ENCODE measurements at regions not wholly inside any gene's neighbourhood (a gene's known extent, or its start where the extent isn't known, plus 50 kb on each side); places are given as distances from the start of the nearest gene placed in this dataset.

DNA sequence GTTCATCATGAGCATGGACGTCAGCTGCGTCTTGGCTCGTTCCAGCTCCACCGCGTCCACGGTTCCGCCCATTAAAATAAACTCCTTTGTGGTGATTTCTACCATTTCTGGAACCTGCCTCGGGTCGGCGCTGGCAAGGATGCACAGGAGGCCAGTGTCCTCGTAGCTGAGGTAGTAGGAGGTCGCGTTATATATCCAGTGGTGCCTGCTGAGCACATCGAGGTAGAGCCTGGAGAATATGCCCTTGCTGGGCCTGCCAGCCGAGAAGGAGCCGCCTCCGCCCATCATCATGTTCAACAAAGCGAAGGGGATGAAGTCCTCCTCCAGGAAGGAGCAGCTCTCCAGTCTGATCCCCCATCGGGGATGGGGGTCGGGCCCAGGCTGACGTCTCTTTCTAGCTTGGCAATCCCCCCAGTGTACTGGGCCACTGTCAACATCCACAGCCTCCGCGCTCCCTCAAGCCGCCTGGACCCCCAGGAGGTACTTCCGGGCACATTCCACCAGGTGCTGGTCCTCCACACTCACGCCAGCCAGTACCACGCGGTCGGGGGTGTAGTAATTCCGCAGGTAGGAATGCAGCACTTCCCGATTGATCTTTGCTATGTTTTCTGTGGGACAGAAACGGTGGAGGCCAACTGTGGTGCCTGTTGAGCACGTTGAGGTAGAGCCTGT, 120.9 kb upstream of the GRID2 start:
- TF ChIP-seq, protein P1, sequence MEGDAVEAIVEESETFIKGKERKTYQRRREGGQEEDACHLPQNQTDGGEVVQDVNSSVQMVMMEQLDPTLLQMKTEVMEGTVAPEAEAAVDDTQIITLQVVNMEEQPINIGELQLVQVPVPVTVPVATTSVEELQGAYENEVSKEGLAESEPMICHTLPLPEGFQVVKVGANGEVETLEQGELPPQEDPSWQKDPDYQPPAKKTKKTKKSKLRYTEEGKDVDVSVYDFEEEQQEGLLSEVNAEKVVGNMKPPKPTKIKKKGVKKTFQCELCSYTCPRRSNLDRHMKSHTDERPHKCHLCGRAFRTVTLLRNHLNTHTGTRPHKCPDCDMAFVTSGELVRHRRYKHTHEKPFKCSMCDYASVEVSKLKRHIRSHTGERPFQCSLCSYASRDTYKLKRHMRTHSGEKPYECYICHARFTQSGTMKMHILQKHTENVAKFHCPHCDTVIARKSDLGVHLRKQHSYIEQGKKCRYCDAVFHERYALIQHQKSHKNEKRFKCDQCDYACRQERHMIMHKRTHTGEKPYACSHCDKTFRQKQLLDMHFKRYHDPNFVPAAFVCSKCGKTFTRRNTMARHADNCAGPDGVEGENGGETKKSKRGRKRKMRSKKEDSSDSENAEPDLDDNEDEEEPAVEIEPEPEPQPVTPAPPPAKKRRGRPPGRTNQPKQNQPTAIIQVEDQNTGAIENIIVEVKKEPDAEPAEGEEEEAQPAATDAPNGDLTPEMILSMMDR (IDR thresholded peaks at IDR 0.05): no peak
- ATAC-seq (peak in 1 of 2 donors; percentile 15), DNase-seq (peak; percentile 24)
- intact Hi-C loops (cut with DNase I): no loop called here
- Histone ChIP-seq H3K27me3 (ENCODE audit: low read depth) (no peaks in the 10 kb centered on the region), H3K9me3 (no peaks in the 10 kb centered on the region), H3K27ac (no peak overlapping the region), H3K4me1 (no peaks in the 10 kb centered on the region), H3K36me3 (no peaks in the 10 kb centered on the region), H3K4me3 (no peak overlapping the region)

DNA sequence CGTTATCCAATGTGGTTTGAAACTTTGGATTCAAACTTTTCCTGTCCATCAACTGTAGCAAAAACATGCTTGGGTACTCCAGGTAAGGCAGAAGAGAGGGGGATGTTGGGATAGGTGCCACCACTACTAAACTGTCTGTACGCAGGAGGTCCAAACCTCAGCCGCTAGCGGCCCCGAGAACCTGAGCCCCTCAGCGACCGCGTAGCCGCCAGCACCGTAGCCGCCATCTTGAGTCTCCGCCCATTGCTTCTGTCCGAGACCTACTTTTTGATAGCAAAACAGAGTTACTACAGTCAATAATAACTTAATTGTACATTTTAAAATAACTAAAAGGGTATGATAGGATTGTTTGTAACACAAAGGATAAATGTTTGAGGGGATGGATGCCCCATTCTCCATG, 119.9 kb upstream of the GRID2 start:
- H3K36me3 ChIP-seq: no peaks in the 10 kb centered on the region
- no peaks in the 10 kb centered on the region for H3K4me1 ChIP-seq
- no peak for DNase-seq
- H3K27me3 ChIP-seq (ENCODE audit: low read depth): no peaks in the 10 kb centered on the region
- ATAC-seq: no peak
- H3K27ac ChIP-seq: no peak overlapping the region
- intact Hi-C loops (cut with DNase I): no loop called here
- H3K9me3 ChIP-seq: no peaks in the 10 kb centered on the region
- no peak overlapping the region for H3K4me3 ChIP-seq
- TF ChIP-seq, protein P1 (IDR thresholded peaks at IDR 0.05): no peak

DNA sequence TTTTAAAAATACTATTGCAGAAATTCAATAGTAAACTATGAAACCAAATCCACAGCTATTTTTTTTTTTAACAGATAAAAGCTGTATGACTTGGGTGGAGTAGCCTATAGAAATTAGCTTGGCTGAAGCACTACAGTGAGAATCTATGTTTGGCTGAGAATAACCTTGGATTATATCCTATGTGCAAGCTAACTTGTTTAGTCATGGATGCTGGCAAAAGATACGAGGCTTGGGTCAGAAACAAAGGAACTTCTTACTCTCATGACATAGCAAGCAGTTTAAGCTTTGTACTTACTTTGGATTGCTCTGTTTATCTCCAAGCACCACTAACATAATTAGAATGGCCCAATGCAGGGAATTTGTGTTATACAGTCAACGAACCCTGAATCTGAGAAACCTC, 119.2 kb upstream of the GRID2 start:
- intact Hi-C loops (cut with DNase I): no loop called here

DNA sequence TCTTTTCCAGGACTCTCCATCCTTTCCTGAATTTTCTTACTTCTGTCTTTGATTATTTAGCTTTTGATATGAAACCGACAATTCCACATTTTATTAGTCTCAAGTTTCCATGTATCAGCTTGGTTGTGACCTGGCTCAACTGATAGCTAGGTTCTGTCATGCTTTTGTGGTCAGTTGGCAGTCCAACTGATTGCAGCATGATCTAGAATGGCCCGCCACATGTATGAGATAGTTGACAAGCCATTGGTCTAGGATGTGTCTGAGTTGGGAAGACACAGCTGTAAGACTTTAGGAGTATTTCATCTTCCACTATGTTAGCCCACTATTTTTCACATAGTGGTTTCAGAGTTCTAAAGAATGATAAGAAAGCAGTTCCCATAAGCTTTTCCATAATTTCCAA, 117.5 kb upstream of the GRID2 start:
- ATAC-seq: no peak
- TF ChIP-seq, protein P1 (IDR thresholded peaks at IDR 0.05): no peak
- Histone ChIP-seq H3K27ac (no peak overlapping the region), H3K4me3 (no peak overlapping the region), H3K27me3 (ENCODE audit: low read depth) (no peaks in the 10 kb centered on the region), H3K36me3 (no peaks in the 10 kb centered on the region), H3K9me3 (no peaks in the 10 kb centered on the region), H3K4me1 (no peaks in the 10 kb centered on the region)
- intact Hi-C loops (cut with DNase I): no loop called here
- no peak for DNase-seq

More for the DNA sequence above, 119.2 kb upstream of the GRID2 start:
- no peaks in the 10 kb centered on the region for H3K27me3 ChIP-seq (ENCODE audit: low read depth)
- ATAC-seq: no peak
- H3K4me1 ChIP-seq: no peaks in the 10 kb centered on the region
- DNase-seq: no peak
- H3K27ac ChIP-seq: no peak overlapping the region
- no peak overlapping the region for H3K4me3 ChIP-seq
- TF ChIP-seq, protein P1 (IDR thresholded peaks at IDR 0.05): no peak
- no peaks in the 10 kb centered on the region for H3K9me3 ChIP-seq
- no peaks in the 10 kb centered on the region for H3K36me3 ChIP-seq

DNA sequence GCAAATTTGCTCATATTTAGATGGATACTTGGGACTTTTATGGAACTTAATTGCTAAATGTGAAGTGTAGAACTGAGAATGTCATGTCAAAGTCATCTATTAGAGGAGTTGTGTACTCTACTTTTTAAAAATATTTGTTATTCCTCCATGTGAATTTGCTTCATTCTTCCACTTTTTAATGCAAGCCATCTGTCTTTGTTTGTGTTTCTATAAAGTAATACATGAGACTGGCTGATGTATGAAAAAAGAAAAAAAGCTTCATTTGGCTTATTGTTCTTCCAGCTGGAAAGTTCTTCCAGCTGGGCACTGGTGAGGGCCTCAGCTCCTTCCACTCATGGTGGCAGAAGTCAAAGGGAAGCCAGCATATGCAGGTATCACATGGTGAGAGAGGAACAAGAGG, 114.6 kb upstream of the GRID2 start:
- TF ChIP-seq, protein P1 (IDR thresholded peaks at IDR 0.05): no peak
- DNase-seq (no peak), ATAC-seq (no peak)
- no peaks in the 10 kb centered on the region for H3K9me3 ChIP-seq
- H3K27me3 ChIP-seq (ENCODE audit: low read depth): no peaks in the 10 kb centered on the region
- H3K27ac ChIP-seq: no peak overlapping the region
- H3K4me3 ChIP-seq: no peak overlapping the region
- intact Hi-C loops (cut with DNase I): no loop called here
- no peaks in the 10 kb centered on the region for H3K36me3 ChIP-seq
- no peaks in the 10 kb centered on the region for H3K4me1 ChIP-seq

Measured in lower lobe of right lung (tissue), 2 donors.